ENCODE measurements at regions not wholly inside any gene's neighbourhood (a gene's known extent, or its start where the extent isn't known, plus 50 kb on each side); places are given as distances from the start of the nearest gene placed in this dataset.

- TF ChIP-seq POLR2AphosphoS5 (IDR thresholded peaks at IDR 0.05; ENCODE audit: low read depth, low read length) (no peak), TAF1 (IDR thresholded peaks at IDR 0.05; ENCODE audit: borderline replicate concordance, insufficient read depth, low read length) (no peak), REST (IDR thresholded peaks at IDR 0.05; ENCODE audit: insufficient read depth in 1 of 2, low read depth in 2 of 2, low read length in 2 of 2) (no peak)
These were observed 165.4 kb upstream of the PWP1 start for GRCh38 chr12:107519906-107520859.
